ENCODE measurements at regions not wholly inside any gene's neighbourhood (a gene's known extent, or its start where the extent isn't known, plus 50 kb on each side); places are given as distances from the start of the nearest gene placed in this dataset.

DNA sequence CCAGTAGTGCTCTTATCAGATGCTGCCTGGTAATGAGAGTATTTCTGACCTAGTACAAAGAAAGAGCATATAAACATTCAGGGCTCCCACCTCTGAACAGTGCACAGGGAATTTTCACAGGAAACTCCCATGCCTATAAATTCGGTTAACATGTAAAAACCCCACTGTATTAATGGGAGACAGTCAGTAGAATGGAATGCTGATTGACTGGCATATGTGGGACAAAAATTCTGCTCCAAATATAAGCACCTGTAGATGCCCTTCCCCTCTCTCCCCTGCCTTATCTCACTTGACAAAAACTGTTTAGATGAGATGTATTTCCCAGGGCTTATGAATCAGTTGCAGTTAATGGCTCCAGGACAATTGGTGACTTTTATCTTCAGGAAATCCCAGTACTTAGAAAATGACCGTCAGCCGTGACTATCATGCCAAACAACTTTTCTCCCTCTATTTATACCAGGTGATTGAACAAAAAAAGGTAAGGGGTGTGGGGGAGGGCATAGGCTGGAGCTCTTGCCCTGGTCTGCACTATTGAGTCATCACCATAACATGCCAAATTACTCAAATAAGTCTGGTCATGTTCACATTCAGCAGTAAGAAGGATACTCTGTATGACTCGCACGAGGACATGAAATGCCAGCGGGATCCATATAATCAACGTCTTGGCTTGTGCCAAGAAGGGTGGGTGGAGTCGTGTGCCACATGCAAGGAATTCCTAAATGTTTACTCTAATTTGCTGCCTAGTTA lies 176.4 kb upstream of the BMP2 start:
- Histone ChIP-seq H3K4me3 (ENCODE audit: extremely low read depth in 1 of 4, insufficient read depth in 2 of 4, low read depth in 3 of 4, low read length in 4 of 4) (no peak overlapping the region), H2BK5ac (ENCODE audit: low read depth, low read length) (no peak overlapping the region), H3K4me1 (replicated peaks in 1 of 4; ENCODE audit: control insufficient read depth in 3 of 4, insufficient read depth in 4 of 4, low read length in 3 of 4) (no peaks in the 10 kb centered on the region), H3K27me3 (replicated peaks in 1 of 4; ENCODE audit: control insufficient read depth in 3 of 4, extremely low read depth in 1 of 4, insufficient read depth in 3 of 4, low read length in 3 of 4) (peaks cover 0 to 1% (median 0%) of the 10 kb centered on the region in 4 experiments; a peak in 1 of 7 replicates), H3K9me3 (ENCODE audit: insufficient read depth in 2 of 2, low read depth in 1 of 2, low read length in 1 of 2) (no peaks in the 10 kb centered on the region; a peak in 1 of 4 replicates), H3K56ac (replicated peaks; ENCODE audit: insufficient read length, low read depth, low read length) (no peak overlapping the region), H2AK5ac (ENCODE audit: low read depth, low read length) (no peak overlapping the region), H3K36me3 (ENCODE audit: control insufficient read depth in 2 of 4, insufficient read depth in 4 of 4, low read length in 3 of 4) (no peaks in the 10 kb centered on the region), H4K20me1 (replicated peaks in 1 of 2; ENCODE audit: control insufficient read depth in 1 of 2, insufficient read depth in 2 of 2, low read length in 2 of 2) (no peaks in the 10 kb centered on the region), H4K8ac (ENCODE audit: extremely low read depth, insufficient read depth, low read length) (no peak overlapping the region), H2BK15ac (ENCODE audit: low read length) (no peak overlapping the region), H3K79me1 (ENCODE audit: low read depth, low read length) (no peaks in the 10 kb centered on the region), H3K23me2 (ENCODE audit: low read depth, low read length) (no peaks in the 10 kb centered on the region; the same call in 1 of the 2 replicates), H2BK120ac (replicated peaks; ENCODE audit: low read depth, low read length) (no peak overlapping the region), H2BK20ac (ENCODE audit: low read length) (no peak overlapping the region), H4K91ac (replicated peaks; ENCODE audit: insufficient read length, low read length) (no peak overlapping the region), H2BK12ac (ENCODE audit: low read depth, low read length) (no peak overlapping the region), H3K9ac (replicated peaks in 1 of 4; ENCODE audit: extremely low read depth in 1 of 4, low read depth in 3 of 4, low read length in 3 of 4) (no peak overlapping the region), H3K4me2 (ENCODE audit: insufficient read depth in 1 of 2, low read depth in 2 of 2, low read length in 2 of 2) (no peak overlapping the region), H2AFZ (ENCODE audit: low read length) (no peak overlapping the region), H3K23ac (ENCODE audit: insufficient read length) (no peak overlapping the region), H3K79me2 (ENCODE audit: control insufficient read depth in 1 of 2, insufficient read depth in 2 of 2, low read length in 2 of 2) (no peaks in the 10 kb centered on the region), H3K14ac (ENCODE audit: insufficient read length) (no peak overlapping the region), H3K27ac (ENCODE audit: low read depth, low read length) (no peak overlapping the region), H3K18ac (ENCODE audit: extremely low read depth, low read length) (no peak overlapping the region), H3K4ac (replicated peaks; ENCODE audit: insufficient read length, low read depth, low read length) (no peak overlapping the region), H4K5ac (ENCODE audit: insufficient read length, low read depth, low read length) (no peak overlapping the region)
- CTCF ChIA-PET (ENCODE audit: partially characterized antibody) = interaction anchor here (1.0 to 3.7 kb wide), 2 partner anchors 8 to 357 kb away, joined by 3 to 21 read pairs; no protein-coding TSS in a partner anchor
- DNase-seq (ENCODE audit: low read depth in 1 of 2, low spot score in 2 of 2) (no peak), FAIRE-seq (no peak)
- TF ChIP-seq YY1 (IDR thresholded peaks at IDR 0.05; ENCODE audit: low read depth, low read length) = no peak
- WGBS, 2 experiments (ENCODE audit: extremely low coverage in 1 of 2, insufficient coverage in 1 of 2, insufficient read length in 1 of 2, insufficient replicate concordance in 2 of 2, low coverage in 1 of 2, low lambda C conversion rate in 2 of 2, missing lambda C conversion rate in 1 of 2) = 81% methylated on average over 8 of the region's 8 CpGs; no CpG with 5 or more reads in 1 of the 2 experiments
- POLR2A ChIA-PET (ENCODE audit: partially characterized antibody) = no interaction called here
